Superior temporal gyrus (tissue), 1 donor: ENCODE measurements at regions not wholly inside any gene's neighbourhood (a gene's known extent, or its start where the extent isn't known, plus 50 kb on each side); places are given as distances from the start of the nearest gene placed in this dataset.
"Not testable (repeated sequence)": the region's sequence is repeated elsewhere in the genome, so short reads cannot be mapped to it uniquely, and the experiment has no call there.

Source experiments
- DNase-seq: peaks from one replicate; pipeline ENCODE4 v3.0.0-alpha.2; 2016; ENCODE audit errors: extremely low spot score

GRCh38 chr7:89401099-89401498, 605.6 kb upstream of the TEX47 start:
- no peak for DNase-seq

- DNase-seq = no peak
Measured at GRCh38 chr7:89401690-89402089, 606.2 kb upstream of the TEX47 start.

- no peak for DNase-seq
Measured at GRCh38 chr7:89451911-89452310, 656.4 kb upstream of the TEX47 start.

- no peak for DNase-seq
Measured at GRCh38 chr7:89456556-89456955, 661.0 kb upstream of the TEX47 start.

- no peak for DNase-seq
Measured at GRCh38 chr7:89458114-89458513, 662.6 kb upstream of the TEX47 start.

GRCh38 chr7:89474456-89474855, 678.9 kb upstream of the TEX47 start:
- no peak for DNase-seq

- no peak for DNase-seq
Measured at GRCh38 chr7:89477991-89478390, 676.3 kb upstream of the STEAP1 start.

GRCh38 chr7:89495704-89496103, 658.6 kb upstream of the STEAP1 start:
- DNase-seq = no peak

GRCh38 chr7:89500084-89500483, 654.2 kb upstream of the STEAP1 start:
- no peak for DNase-seq

GRCh38 chr7:89503281-89503680, 651.0 kb upstream of the STEAP1 start:
- DNase-seq = no peak

GRCh38 chr7:89507034-89507433, 647.2 kb upstream of the STEAP1 start:
- no peak for DNase-seq

- DNase-seq = no peak
Measured at GRCh38 chr7:89511900-89512299, 642.4 kb upstream of the STEAP1 start.

GRCh38 chr7:89514970-89515369, 639.3 kb upstream of the STEAP1 start:
- no peak for DNase-seq

- DNase-seq = no peak
Measured at GRCh38 chr7:89517815-89518214, 636.5 kb upstream of the STEAP1 start.

GRCh38 chr7:89549768-89550167, 604.5 kb upstream of the STEAP1 start:
- DNase-seq = no peak

- DNase-seq = no peak
Measured at GRCh38 chr7:89554209-89554608, 600.1 kb upstream of the STEAP1 start.

- DNase-seq = no peak
Measured at GRCh38 chr7:89559596-89559995, 594.7 kb upstream of the STEAP1 start.

GRCh38 chr7:89563597-89563996, 590.7 kb upstream of the STEAP1 start:
- DNase-seq = no peak

GRCh38 chr7:89584896-89585295, 569.4 kb upstream of the STEAP1 start:
- no peak for DNase-seq

GRCh38 chr7:89593125-89593524, 561.1 kb upstream of the STEAP1 start:
- no peak for DNase-seq

GRCh38 chr7:89602984-89603383, 551.3 kb upstream of the STEAP1 start:
- no peak for DNase-seq

GRCh38 chr7:89605362-89605761, 548.9 kb upstream of the STEAP1 start:
- DNase-seq = no peak

GRCh38 chr7:89606511-89606910, 547.8 kb upstream of the STEAP1 start:
- no peak for DNase-seq

GRCh38 chr7:89607792-89608191, 546.5 kb upstream of the STEAP1 start:
- no peak for DNase-seq

GRCh38 chr7:89616829-89617228, 537.4 kb upstream of the STEAP1 start:
- DNase-seq = not testable (repeated sequence)
